ENCODE measurements at regions not wholly inside any gene's neighbourhood (a gene's known extent, or its start where the extent isn't known, plus 50 kb on each side); places are given as distances from the start of the nearest gene placed in this dataset.

DNA sequence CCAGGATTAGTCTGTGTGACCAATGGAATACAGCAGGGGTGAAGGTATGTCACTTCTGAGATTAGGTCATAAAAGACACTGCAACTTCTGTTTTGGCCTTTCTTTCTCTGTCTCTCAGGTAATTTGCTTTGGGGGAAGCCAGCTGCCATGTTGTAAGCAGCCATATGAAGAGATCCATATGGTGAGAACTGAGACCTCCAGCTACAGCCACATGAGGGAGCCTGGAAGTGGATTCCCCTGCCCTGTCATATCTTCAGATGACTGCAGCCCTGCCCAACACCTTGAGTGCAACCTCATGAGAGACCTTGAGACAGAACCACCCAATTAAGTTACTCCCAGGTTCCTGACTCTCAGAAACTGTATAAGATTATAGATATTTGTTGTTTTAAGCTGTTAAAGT lies 70.1 kb upstream of the ESRRG start:
- TF ChIP-seq EZH2 (IDR thresholded peaks at IDR 0.05; ENCODE audit: insufficient read depth, poor library complexity, severe bottlenecking) (no peak), EZH2phosphoT487 (IDR thresholded peaks at IDR 0.05; ENCODE audit: insufficient read depth, low read depth) (no peak)

All from GM23248 (cell line).